ENCODE measurements at regions not wholly inside any gene's neighbourhood (a gene's known extent, or its start where the extent isn't known, plus 50 kb on each side); places are given as distances from the start of the nearest gene placed in this dataset.
"Not testable (repeated sequence)": the region's sequence is repeated elsewhere in the genome, so short reads cannot be mapped to it uniquely, and the experiment has no call there.

- H3K27me3 Mint-ChIP-seq, result no peaks in the 10 kb centered on the region
- H3K36me3 Mint-ChIP-seq, result peaks cover 24% of the 10 kb centered on the region
- no peak overlapping the region for H3K4me3 Mint-ChIP-seq
- peaks cover 71% of the 10 kb centered on the region for H3K4me1 Mint-ChIP-seq
- no peak for ATAC-seq
- peaks cover 7% of the 10 kb centered on the region for H3K9me3 Mint-ChIP-seq
- H3K27ac Mint-ChIP-seq, result peak overlapping the region; percentile 87
These were observed 92.3 kb upstream of the CD44 start for GRCh38 chr11:35046681-35047080.

GRCh38 chr11:35047179-35047578, 91.8 kb upstream of the CD44 start:
- peak overlapping the region; percentile 87 for H3K27ac Mint-ChIP-seq

GRCh38 chr11:35047769-35048168, 91.2 kb upstream of the CD44 start:
- H3K9me3 Mint-ChIP-seq, result peaks cover 7% of the 10 kb centered on the region
- no peaks in the 10 kb centered on the region for H3K27me3 Mint-ChIP-seq
- peaks cover 24% of the 10 kb centered on the region for H3K36me3 Mint-ChIP-seq
- H3K4me3 Mint-ChIP-seq, result no peak overlapping the region
- H3K27ac Mint-ChIP-seq, result peak overlapping the region; percentile 87
- H3K4me1 Mint-ChIP-seq, result peaks cover 70% of the 10 kb centered on the region
- ATAC-seq, result no peak

More at GRCh38 chr11:35047179-35047578, 91.8 kb upstream of the CD44 start:
- ATAC-seq, result peak; percentile 70
- Mint-ChIP-seq H3K4me3 (no peak overlapping the region), H3K4me1 (peaks cover 68% of the 10 kb centered on the region), H3K9me3 (peaks cover 7% of the 10 kb centered on the region), H3K27me3 (no peaks in the 10 kb centered on the region), H3K36me3 (peaks cover 24% of the 10 kb centered on the region)

GRCh38 chr11:35048346-35048745, 90.6 kb upstream of the CD44 start:
- peaks cover 24% of the 10 kb centered on the region for H3K36me3 Mint-ChIP-seq
- H3K27ac Mint-ChIP-seq, result peak overlapping the region; percentile 87
- H3K27me3 Mint-ChIP-seq, H3K9me3 Mint-ChIP-seq, H3K4me3 Mint-ChIP-seq, ATAC-seq: not testable (repeated sequence)
- peaks cover 70% of the 10 kb centered on the region for H3K4me1 Mint-ChIP-seq

GRCh38 chr11:35049859-35050531, 89.0 kb upstream of the CD44 start:
- no peaks in the 10 kb centered on the region for H3K27me3 Mint-ChIP-seq
- H3K9me3 Mint-ChIP-seq, result peaks cover 7% of the 10 kb centered on the region
- peak overlapping the region; percentile 40 for H3K4me3 Mint-ChIP-seq
- H3K36me3 Mint-ChIP-seq, result peaks cover 24% of the 10 kb centered on the region
- ATAC-seq, result no peak
- peak overlapping the region; percentile 87 for H3K27ac Mint-ChIP-seq
- H3K4me1 Mint-ChIP-seq, result peaks cover 63% of the 10 kb centered on the region

- ATAC-seq, result no peak
- Mint-ChIP-seq H3K4me3 (peak overlapping the region; percentile 40), H3K9me3 (peaks cover 8% of the 10 kb centered on the region), H3K27me3 (no peaks in the 10 kb centered on the region), H3K4me1 (peaks cover 58% of the 10 kb centered on the region), H3K27ac (peak overlapping the region; percentile 87), H3K36me3 (peaks cover 29% of the 10 kb centered on the region)
These were observed 88.4 kb upstream of the CD44 start for GRCh38 chr11:35050541-35050995.

- Mint-ChIP-seq H3K4me3 (no peak overlapping the region), H3K4me1 (peaks cover 47% of the 10 kb centered on the region), H3K9me3 (peaks cover 9% of the 10 kb centered on the region), H3K27me3 (no peaks in the 10 kb centered on the region), H3K36me3 (peaks cover 9% of the 10 kb centered on the region), H3K27ac (peak overlapping the region; percentile 48)
- ATAC-seq, result no peak
These were observed 82.4 kb upstream of the CD44 start for GRCh38 chr11:35056391-35057093.

GRCh38 chr11:35057926-35058668, 80.9 kb upstream of the CD44 start:
- H3K27ac Mint-ChIP-seq, result peak overlapping the region; percentile 61

GRCh38 chr11:35058669-35059434, 80.1 kb upstream of the CD44 start:
- peaks cover 39% of the 10 kb centered on the region for H3K4me1 Mint-ChIP-seq
- H3K27ac Mint-ChIP-seq, result peak overlapping the region; percentile 61
- peaks cover 9% of the 10 kb centered on the region for H3K9me3 Mint-ChIP-seq
- no peak overlapping the region for H3K4me3 Mint-ChIP-seq
- peak; percentile 59 for ATAC-seq
- peaks cover 9% of the 10 kb centered on the region for H3K36me3 Mint-ChIP-seq
- H3K27me3 Mint-ChIP-seq, result no peaks in the 10 kb centered on the region

More at GRCh38 chr11:35057926-35058668, 80.9 kb upstream of the CD44 start:
- Mint-ChIP-seq H3K9me3 (peaks cover 9% of the 10 kb centered on the region), H3K36me3 (peaks cover 9% of the 10 kb centered on the region), H3K27me3 (no peaks in the 10 kb centered on the region), H3K4me3 (no peak overlapping the region), H3K4me1 (peaks cover 39% of the 10 kb centered on the region)
- ATAC-seq, result no peak

- no peak for ATAC-seq
- peaks cover 43% of the 10 kb centered on the region for H3K4me1 Mint-ChIP-seq
- no peak overlapping the region for H3K4me3 Mint-ChIP-seq
- no peak overlapping the region for H3K27ac Mint-ChIP-seq
- no peaks in the 10 kb centered on the region for H3K27me3 Mint-ChIP-seq
- no peaks in the 10 kb centered on the region for H3K36me3 Mint-ChIP-seq
- peaks cover 6% of the 10 kb centered on the region for H3K9me3 Mint-ChIP-seq
These were observed 77.2 kb upstream of the CD44 start for GRCh38 chr11:35061516-35062440.

GRCh38 chr11:35063488-35063931, 75.5 kb upstream of the CD44 start:
- Mint-ChIP-seq H3K4me1 (peaks cover 40% of the 10 kb centered on the region), H3K27ac (no peak overlapping the region), H3K9me3 (peaks cover 4% of the 10 kb centered on the region), H3K4me3 (no peak overlapping the region), H3K36me3 (no peaks in the 10 kb centered on the region), H3K27me3 (no peaks in the 10 kb centered on the region)
- no peak for ATAC-seq

- no peak for ATAC-seq
- Mint-ChIP-seq H3K27ac (no peak overlapping the region), H3K36me3 (no peaks in the 10 kb centered on the region), H3K4me1 (peaks cover 39% of the 10 kb centered on the region), H3K27me3 (no peaks in the 10 kb centered on the region), H3K9me3 (no peaks in the 10 kb centered on the region), H3K4me3 (no peak overlapping the region)
These were observed 74.7 kb upstream of the CD44 start for GRCh38 chr11:35064114-35064800.

GRCh38 chr11:35065566-35065965, 73.4 kb upstream of the CD44 start:
- ATAC-seq, result no peak
- Mint-ChIP-seq H3K27me3 (no peaks in the 10 kb centered on the region), H3K27ac (no peak overlapping the region), H3K9me3 (peaks cover 4% of the 10 kb centered on the region), H3K36me3 (peaks cover 11% of the 10 kb centered on the region), H3K4me1 (peaks cover 37% of the 10 kb centered on the region), H3K4me3 (no peak overlapping the region)
